H1 (cell line): ENCODE measurements at regions not wholly inside any gene's neighbourhood (a gene's known extent, or its start where the extent isn't known, plus 50 kb on each side); places are given as distances from the start of the nearest gene placed in this dataset.

ENCODE experiments used
- CTCF ChIA-PET: fragments of 300-600 bp; sonication (Branson Sonifier 250); formaldehyde crosslinking; loops from one replicate; lab custom pipeline; 2021; ENCODE audit not compliant: partially characterized antibody; lab: Charles Lee
- POLR2A ChIA-PET: fragments of 300-600 bp; sonication (Branson Sonifier 250); formaldehyde crosslinking; loops from one replicate; lab custom pipeline; 2021; ENCODE audit warnings: inconsistent platforms; ENCODE audit not compliant: partially characterized antibody; lab: Charles Lee
- DNase-seq, 2 experiments: peaks; one replicate each; pipeline versions ENCODE4 v3.0.0 to v3.0.0-alpha.2; 2010 to 2022; ENCODE audit warnings: low spot score in 2 of 2, low read depth in 1 of 2, mixed read lengths in 1 of 2
- FAIRE-seq: peaks from 2 replicates; lab custom pipeline; 2011; peaks lifted over from hg19 to GRCh38; lab: Jason Lieb, UNC
- H2AFZ ChIP-seq: 2 replicates; pipeline ENCODE4 v1.8.1; 2012; ENCODE audit warnings: low read length, inconsistent platforms
- H2AK5ac ChIP-seq: 2 replicates; pipeline ENCODE4 v1.6.1; 2013; ENCODE audit warnings: low read depth, low read length
- H2BK120ac ChIP-seq: replicated peaks from 2 replicates; pipeline ENCODE3; 2013; ENCODE audit warnings: low read depth, low read length, inconsistent platforms
- H2BK12ac ChIP-seq: 2 replicates; pipeline ENCODE4 v1.6.1; 2013; ENCODE audit warnings: low read depth, low read length
- H2BK15ac ChIP-seq: 2 replicates; pipeline ENCODE4 v1.6.1; 2013; ENCODE audit warnings: low read length
- H2BK20ac ChIP-seq: 2 replicates; pipeline ENCODE4 v1.6.1; 2013; ENCODE audit warnings: low read length
- H2BK5ac ChIP-seq: 2 replicates; pipeline ENCODE4 v1.6.1; 2013; ENCODE audit warnings: low read depth, low read length
- H3K14ac ChIP-seq: 2 replicates; pipeline ENCODE4 v1.6.1; 2013; ENCODE audit warnings: inconsistent platforms; ENCODE audit not compliant: insufficient read length
- H3K18ac ChIP-seq: 2 replicates; pipeline ENCODE4 v1.6.1; 2013; ENCODE audit warnings: low read length; ENCODE audit errors: extremely low read depth
- H3K23ac ChIP-seq: 2 replicates; pipeline ENCODE4 v1.6.1; 2013; ENCODE audit warnings: inconsistent platforms; ENCODE audit not compliant: insufficient read length
- H3K23me2 ChIP-seq: 2 replicates; pipeline ENCODE4 v1.6.1; 2013; ENCODE audit warnings: low read depth, low read length
- H3K27ac ChIP-seq: 2 replicates; pipeline ENCODE4 v1.6.1; 2011; ENCODE audit warnings: low read depth, low read length, inconsistent platforms
- H3K27me3 ChIP-seq, 4 experiments: replicated peaks in 1 of 4; 1 replicate in 1 of 4; 2 replicates in 3 of 4; pipeline versions ENCODE4 v1.6.1 to v1.8.1; 2011 to 2013; ENCODE audit warnings: low read length in 3 of 4, mild to moderate bottlenecking in 3 of 4, inconsistent platforms in 2 of 4, mixed read lengths in 2 of 4, moderate library complexity in 1 of 4; ENCODE audit not compliant: control insufficient read depth in 3 of 4, insufficient read depth in 3 of 4; ENCODE audit errors: extremely low read depth in 1 of 4
- H3K36me3 ChIP-seq, 4 experiments: 2 replicates each; pipeline versions ENCODE4 v1.6.1 to v1.8.1; 2011 to 2013; ENCODE audit warnings: mild to moderate bottlenecking in 4 of 4, low read length in 3 of 4, moderate library complexity in 2 of 4, control low read depth in 1 of 4, inconsistent platforms in 1 of 4; ENCODE audit not compliant: insufficient read depth in 4 of 4, control insufficient read depth in 2 of 4
- H3K4ac ChIP-seq: replicated peaks from 2 replicates; pipeline ENCODE3; 2013; ENCODE audit warnings: low read length, low read depth, mixed read lengths, inconsistent platforms; ENCODE audit not compliant: insufficient read length
- H3K4me1 ChIP-seq, 4 experiments: replicated peaks in 1 of 4; 1 replicate in 1 of 4; 2 replicates in 3 of 4; pipeline versions ENCODE4 v1.6.1 to v1.8.1; 2011 to 2013; ENCODE audit warnings: low read length in 3 of 4, inconsistent platforms in 2 of 4, mixed read lengths in 1 of 4; ENCODE audit not compliant: insufficient read depth in 4 of 4, control insufficient read depth in 3 of 4
- H3K4me2 ChIP-seq, 2 experiments: 2 replicates each; pipeline versions ENCODE4 v1.6.1 to v1.8.1; 2011 to 2013; ENCODE audit warnings: low read depth in 2 of 2, low read length in 2 of 2, control low read depth in 1 of 2, inconsistent platforms in 1 of 2, mild to moderate bottlenecking in 1 of 2; ENCODE audit not compliant: insufficient read depth in 1 of 2
- H3K4me3 ChIP-seq, 4 experiments: fragments of 200-600, 300-600 bp in 1 of 4; sonication (generic), shearing (Covaris generic), sonication (Bioruptor Twin) in 1 of 4; 2 replicates each; pipeline versions ENCODE4 v1.5.1 to v1.8.1; 2011 to 2016; ENCODE audit warnings: low read length in 4 of 4, low read depth in 3 of 4, control low read depth in 2 of 4, inconsistent platforms in 2 of 4, mild to moderate bottlenecking in 2 of 4, mixed read lengths in 1 of 4, moderate library complexity in 1 of 4; ENCODE audit not compliant: insufficient read depth in 2 of 4; ENCODE audit errors: extremely low read depth in 1 of 4
- H3K56ac ChIP-seq: replicated peaks from 2 replicates; pipeline ENCODE3; 2013; ENCODE audit warnings: low read depth, mild to moderate bottlenecking, mixed read lengths, low read length, inconsistent platforms; ENCODE audit not compliant: insufficient read length
- H3K79me1 ChIP-seq: 2 replicates; pipeline ENCODE4 v1.6.1; 2013; ENCODE audit warnings: low read depth, low read length, control low read depth
- H3K79me2 ChIP-seq, 2 experiments: 2 replicates each; pipeline versions ENCODE4 v1.6.1 to v1.8.1; 2012 to 2013; ENCODE audit warnings: low read length in 2 of 2, mild to moderate bottlenecking in 2 of 2, inconsistent platforms in 1 of 2; ENCODE audit not compliant: insufficient read depth in 2 of 2, control insufficient read depth in 1 of 2
- H3K9ac ChIP-seq, 4 experiments: replicated peaks in 1 of 4; 1 replicate in 1 of 4; 2 replicates in 3 of 4; pipeline versions ENCODE4 v1.6.1 to v1.8.1; 2011 to 2013; ENCODE audit warnings: low read depth in 3 of 4, low read length in 3 of 4, control low read depth in 2 of 4, mild to moderate bottlenecking in 2 of 4, moderate library complexity in 2 of 4, inconsistent platforms in 1 of 4; ENCODE audit errors: extremely low read depth in 1 of 4
- H3K9me3 ChIP-seq, 2 experiments: 2 replicates each; pipeline versions ENCODE4 v1.6.1 to v1.8.1; 2012 to 2013; ENCODE audit warnings: mild to moderate bottlenecking in 2 of 2, moderate library complexity in 2 of 2, control low read depth in 1 of 2, inconsistent platforms in 1 of 2, low read depth in 1 of 2, low read length in 1 of 2, mixed read lengths in 1 of 2; ENCODE audit not compliant: insufficient read depth in 2 of 2
- H4K20me1 ChIP-seq, 2 experiments: replicated peaks in 1 of 2; 2 replicates each; pipeline versions ENCODE3 to v1.8.1; 2011 to 2013; ENCODE audit warnings: inconsistent platforms in 2 of 2, low read length in 2 of 2, mild to moderate bottlenecking in 1 of 2; ENCODE audit not compliant: insufficient read depth in 2 of 2, control insufficient read depth in 1 of 2
- H4K5ac ChIP-seq: 2 replicates; pipeline ENCODE4 v1.6.1; 2013; ENCODE audit warnings: low read length, low read depth, mixed read lengths, inconsistent platforms; ENCODE audit not compliant: insufficient read length
- H4K8ac ChIP-seq: 2 replicates; pipeline ENCODE4 v1.8.0; 2013; ENCODE audit warnings: mild to moderate bottlenecking, moderate library complexity, low read length, inconsistent platforms; ENCODE audit not compliant: insufficient read depth; ENCODE audit errors: extremely low read depth
- H4K91ac ChIP-seq: replicated peaks from 2 replicates; pipeline ENCODE3; 2013; ENCODE audit warnings: low read length, mixed read lengths, inconsistent platforms; ENCODE audit not compliant: insufficient read length
- BRCA1 ChIP-seq: IDR thresholded peaks from 2 replicates; pipeline ENCODE4 v1.6.1; 2012; ENCODE audit warnings: low read depth, low read length, improper control_type of control experiment
- CBX8 ChIP-seq: fragments of 300-800, 300-1000 bp; sonication (generic); IDR thresholded peaks from 2 replicates; pipeline ENCODE4 v1.7.1; 2016; ENCODE audit warnings: low read depth, low read length, borderline replicate concordance
- CREB1 ChIP-seq: IDR thresholded peaks from 2 replicates; pipeline ENCODE4 v1.6.1; 2012; ENCODE audit warnings: inconsistent platforms
- EP300 ChIP-seq, 2 experiments: IDR thresholded peaks; 1 replicate in 1 of 2; 2 replicates in 1 of 2; pipeline ENCODE4 v1.6.1; 2011 to 2012; ENCODE audit warnings: low read depth in 2 of 2, low read length in 2 of 2, mild to moderate bottlenecking in 2 of 2, borderline replicate concordance in 1 of 2, inconsistent platforms in 1 of 2, moderate library complexity in 1 of 2
- KDM1A ChIP-seq: fragments of 200-600, 300-600 bp; sonication (generic); IDR thresholded peaks from 2 replicates; pipeline ENCODE4 v1.7.1; 2016; ENCODE audit warnings: mild to moderate bottlenecking, low read length, borderline replicate concordance
- POU5F1 ChIP-seq: IDR thresholded peaks from 2 replicates; pipeline ENCODE4 v1.6.1; 2011; ENCODE audit warnings: low read depth, mild to moderate bottlenecking, low read length, moderate library complexity
- RNF2 ChIP-seq: fragments of 200-900, 300-1000 bp; sonication (generic); IDR thresholded peaks from 2 replicates; pipeline ENCODE4 v1.7.1; 2016; ENCODE audit warnings: borderline replicate concordance, low read depth, mild to moderate bottlenecking, antibody characterized with exemption, low read length; ENCODE audit not compliant: poor library complexity, severe bottlenecking; ENCODE audit errors: missing control alignments
- SP1 ChIP-seq: IDR thresholded peaks from 2 replicates; pipeline ENCODE4 v1.6.1; 2011; ENCODE audit warnings: low read depth, low read length
- SUZ12 ChIP-seq: fragments of 200-600 bp; sonication (generic); IDR thresholded peaks from 2 replicates; pipeline ENCODE4 v1.6.1; 2012; ENCODE audit warnings: mild to moderate bottlenecking, inconsistent platforms, low read length, moderate library complexity, mixed read lengths
- TAF1 ChIP-seq: IDR thresholded peaks from 2 replicates; pipeline ENCODE4 v1.6.1; 2011; ENCODE audit warnings: mild to moderate bottlenecking, low read depth, low read length
- TAF7 ChIP-seq: optimal IDR thresholded peaks from 2 replicates; pipeline ENCODE3; 2011; ENCODE audit warnings: low read depth, mild to moderate bottlenecking, inconsistent platforms, low read length, moderate library complexity, borderline replicate concordance
- WGBS, 2 experiments: shearing (Covaris generic) in 1 of 2; methylation state at CpG; one replicate each; pipeline versions ENCODE4 v1.1.6 to v1.1.7; 2013 to 2015; ENCODE audit warnings: low lambda C conversion rate in 2 of 2, mixed read lengths in 2 of 2, inconsistent platforms in 1 of 2, low coverage in 1 of 2, missing lambda C conversion rate in 1 of 2; ENCODE audit not compliant: insufficient replicate concordance in 2 of 2, insufficient coverage in 1 of 2, insufficient read length in 1 of 2; ENCODE audit errors: extremely low coverage in 1 of 2, missing lambda C conversion rate in 1 of 2; 5-methylcytosine and 5-hydroxymethylcytosine counted together
- TF ChIP-seq, protein P1 (sequence below): IDR thresholded peaks from 2 replicates; pipeline ENCODE4 v1.6.1; 2011; ENCODE audit warnings: low read depth, mild to moderate bottlenecking, low read length; ENCODE audit not compliant: insufficient read depth
- TF ChIP-seq, protein P2 (sequence below): IDR thresholded peaks from 2 replicates; pipeline ENCODE4 v1.6.1; 2012; ENCODE audit warnings: inconsistent platforms

DNA sequence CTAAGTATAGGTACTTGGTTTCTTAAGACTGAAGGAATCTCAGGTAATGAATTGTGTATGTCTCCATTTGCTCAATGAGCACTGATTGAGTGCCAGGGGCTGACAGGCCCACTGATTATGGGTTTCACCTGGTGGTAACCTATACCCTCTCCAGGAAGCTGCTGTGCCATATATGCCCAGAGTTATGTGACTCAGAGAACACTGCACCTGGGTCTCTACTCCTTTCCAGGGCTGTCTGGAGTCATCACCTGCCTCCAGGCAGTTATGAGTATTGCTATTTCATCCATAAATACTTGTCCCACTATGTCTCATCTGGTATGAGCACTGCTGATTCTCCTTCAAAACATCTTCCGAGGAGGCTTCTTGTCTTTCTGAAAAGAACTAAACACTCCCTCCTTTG is 692.9 kb downstream of the BCL11B start:
- no peak overlapping the region for H3K23ac ChIP-seq
- H3K27ac ChIP-seq: no peak overlapping the region
- H3K4me3 ChIP-seq: no peak overlapping the region
- FAIRE-seq (no peak), DNase-seq (no peak)
- H4K91ac ChIP-seq: no peak overlapping the region
- H3K4ac ChIP-seq: no peak overlapping the region
- ChIA-PET CTCF (interaction anchor here (1.2 kb wide), 1 partner anchor 253 kb away, joined by 3 read pairs; no protein-coding TSS in a partner anchor), POLR2A (no interaction called here)
- no peaks in the 10 kb centered on the region for H3K4me1 ChIP-seq
- no peak overlapping the region for H3K9ac ChIP-seq
- H4K8ac ChIP-seq: no peak overlapping the region
- WGBS, 2 experiments: 100% methylated on average over 1 of the region's 1 CpG; no CpG with 5 or more reads in 1 of the 2 experiments
- no peak overlapping the region for H2BK20ac ChIP-seq
- H2AFZ ChIP-seq: no peak overlapping the region
- no peak overlapping the region for H2BK12ac ChIP-seq
- H2AK5ac ChIP-seq: no peak overlapping the region
- H3K36me3 ChIP-seq: no peaks in the 10 kb centered on the region
- no peaks in the 10 kb centered on the region for H3K79me2 ChIP-seq
- H3K9me3 ChIP-seq: no peaks in the 10 kb centered on the region
- no peaks in the 10 kb centered on the region for H3K79me1 ChIP-seq
- peaks cover 0 to 2% of the 10 kb centered on the region in 2 experiments for H4K20me1 ChIP-seq
- no peaks in the 10 kb centered on the region for H3K27me3 ChIP-seq
- H3K56ac ChIP-seq: no peak overlapping the region
- H2BK15ac ChIP-seq: no peak overlapping the region
- no peak overlapping the region for H4K5ac ChIP-seq
- no peak overlapping the region for H2BK5ac ChIP-seq
- H3K23me2 ChIP-seq: no peaks in the 10 kb centered on the region
- no peak overlapping the region for H3K14ac ChIP-seq
- no peak overlapping the region for H3K4me2 ChIP-seq
- H3K18ac ChIP-seq: no peak overlapping the region
- no peak overlapping the region for H2BK120ac ChIP-seq
- TF ChIP-seq TAF1 (no peak), SP1 (no peak), TAF7 (no peak), SUZ12 (no peak), BRCA1 (no peak), EP300 (IDR thresholded peaks at IDR 0.05; ENCODE audit: borderline replicate concordance in 1 of 2, low read depth in 2 of 2, low read length in 2 of 2) (no peak), CREB1 (no peak), KDM1A (no peak), POU5F1 (no peak), RNF2 (no peak), CBX8 (no peak)
- TF ChIP-seq, protein P1, sequence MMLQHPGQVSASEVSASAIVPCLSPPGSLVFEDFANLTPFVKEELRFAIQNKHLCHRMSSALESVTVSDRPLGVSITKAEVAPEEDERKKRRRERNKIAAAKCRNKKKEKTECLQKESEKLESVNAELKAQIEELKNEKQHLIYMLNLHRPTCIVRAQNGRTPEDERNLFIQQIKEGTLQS: no peak
- TF ChIP-seq, protein P2, sequence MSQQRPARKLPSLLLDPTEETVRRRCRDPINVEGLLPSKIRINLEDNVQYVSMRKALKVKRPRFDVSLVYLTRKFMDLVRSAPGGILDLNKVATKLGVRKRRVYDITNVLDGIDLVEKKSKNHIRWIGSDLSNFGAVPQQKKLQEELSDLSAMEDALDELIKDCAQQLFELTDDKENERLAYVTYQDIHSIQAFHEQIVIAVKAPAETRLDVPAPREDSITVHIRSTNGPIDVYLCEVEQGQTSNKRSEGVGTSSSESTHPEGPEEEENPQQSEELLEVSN: no peak
